Esophagus mucosa (tissue), 1 donor: ENCODE measurements at regions not wholly inside any gene's neighbourhood (a gene's known extent, or its start where the extent isn't known, plus 50 kb on each side); places are given as distances from the start of the nearest gene placed in this dataset.
A peak's percentile ranks its signal among the peaks of the same experiment; 100 is the strongest.

Experiments used
- ATAC-seq: fragments of 200-7000 bp; cut with Tn5 transposase; one replicate; pipeline ENCODE4 v1.9.1; 2020
- donor health status: DM: yes; HTN: yes; CAD: no.

DNA sequence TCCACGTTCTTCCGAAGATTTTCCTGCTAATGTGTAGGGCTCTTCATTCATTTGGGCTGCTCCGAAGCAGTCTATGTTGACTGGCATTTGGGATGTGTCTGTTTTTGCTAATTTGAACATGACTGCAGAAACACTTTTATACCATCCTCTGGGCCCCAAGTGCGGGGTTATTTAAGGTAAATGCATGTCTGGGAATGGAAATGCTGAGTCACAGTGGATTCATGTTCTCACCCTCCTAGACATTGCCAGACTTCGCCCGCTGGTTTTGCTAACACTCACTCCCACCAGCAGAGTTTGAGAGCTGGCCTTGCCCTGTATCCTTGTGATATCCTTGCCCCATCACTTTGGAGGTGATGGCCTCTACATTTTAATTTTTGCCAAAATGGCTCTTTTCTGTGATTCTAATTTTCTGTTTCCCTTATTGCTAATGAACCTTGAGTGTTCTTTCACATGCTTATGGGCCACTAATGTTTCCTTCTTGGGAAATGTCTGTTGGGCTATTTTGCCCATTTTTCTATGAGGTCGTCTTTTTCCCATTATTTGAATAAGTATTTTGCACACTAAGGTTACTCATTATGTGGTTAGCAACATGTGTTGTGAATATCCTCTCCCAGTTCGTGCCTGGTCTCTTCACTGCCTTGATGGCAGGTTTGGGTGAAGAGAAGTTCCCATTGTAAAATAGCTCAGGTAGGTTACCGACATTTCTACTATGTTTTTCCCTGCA lies 204.1 kb downstream of the GLI2 start:
- no peak for ATAC-seq

DNA sequence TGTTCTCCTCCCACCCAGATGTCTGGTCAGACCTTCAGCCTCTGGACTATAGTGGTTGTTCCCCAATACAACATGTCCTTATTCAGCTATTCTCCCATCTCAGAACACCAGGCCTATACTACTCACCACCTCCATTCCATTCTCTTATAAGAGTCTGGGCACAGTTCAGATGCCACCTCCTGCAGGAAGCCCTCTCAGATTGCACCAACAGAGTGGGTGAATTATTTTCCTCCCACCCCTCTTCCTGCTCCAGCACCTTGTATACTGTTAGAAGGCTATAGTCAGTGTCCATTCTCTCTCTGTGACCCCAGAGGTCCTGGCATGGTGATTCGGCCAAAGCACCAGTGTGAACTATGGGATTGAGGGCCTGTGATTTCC lies 204.6 kb downstream of the GLI2 start:
- no peak for ATAC-seq

DNA sequence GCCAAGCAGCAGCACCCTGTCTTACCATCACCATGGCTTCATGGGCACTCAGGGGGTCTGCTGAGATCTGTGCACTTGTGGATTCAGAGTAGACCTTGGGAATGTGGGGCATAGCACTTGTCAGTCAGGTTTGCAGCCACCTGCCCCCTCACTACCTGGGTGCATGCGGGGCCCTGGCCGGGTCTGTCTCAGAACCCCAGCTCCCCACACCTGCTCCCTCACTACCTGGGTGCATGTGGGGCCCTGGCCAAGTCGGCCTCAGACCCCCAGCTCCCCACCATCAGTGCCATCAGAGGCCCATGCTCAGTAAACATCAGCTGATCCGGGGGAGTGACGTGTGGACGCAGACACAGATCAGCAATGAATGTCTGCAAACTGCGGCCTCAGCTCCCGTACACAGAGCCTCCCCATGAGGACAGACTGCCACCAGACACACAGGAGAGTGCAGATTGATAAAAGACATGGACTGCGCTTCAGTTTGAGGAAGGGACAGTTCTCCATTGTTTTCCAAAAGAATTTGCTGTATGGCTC lies 205.1 kb downstream of the GLI2 start:
- no peak for ATAC-seq

DNA sequence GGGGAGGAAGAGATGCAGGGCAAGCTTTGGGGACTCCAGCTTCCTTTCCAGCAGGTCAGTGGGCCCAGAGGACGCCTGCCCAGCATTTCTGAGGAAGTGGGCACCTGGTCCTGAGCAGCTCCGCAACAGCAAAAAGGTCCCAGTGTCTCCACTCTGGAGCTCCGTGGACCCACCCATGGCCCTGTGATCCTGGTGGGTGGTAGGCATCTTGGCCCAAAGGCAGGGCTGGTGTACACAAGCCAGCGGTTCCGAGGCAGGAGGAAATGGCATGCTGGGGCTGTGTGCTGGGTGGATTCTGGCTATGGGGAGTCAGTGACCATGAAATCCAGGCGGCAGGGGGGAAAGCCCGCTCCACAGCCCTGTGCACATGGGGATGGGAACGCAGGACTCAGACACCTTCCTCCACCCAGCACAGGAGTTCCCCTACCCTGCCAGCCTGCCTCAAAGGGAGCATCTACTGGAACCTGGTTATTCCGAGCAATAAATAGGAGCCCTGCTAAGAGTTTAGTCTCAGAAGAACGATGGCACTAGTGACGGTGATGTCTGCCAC lies 206.0 kb downstream of the GLI2 start:
- peak; percentile 16 for ATAC-seq

DNA sequence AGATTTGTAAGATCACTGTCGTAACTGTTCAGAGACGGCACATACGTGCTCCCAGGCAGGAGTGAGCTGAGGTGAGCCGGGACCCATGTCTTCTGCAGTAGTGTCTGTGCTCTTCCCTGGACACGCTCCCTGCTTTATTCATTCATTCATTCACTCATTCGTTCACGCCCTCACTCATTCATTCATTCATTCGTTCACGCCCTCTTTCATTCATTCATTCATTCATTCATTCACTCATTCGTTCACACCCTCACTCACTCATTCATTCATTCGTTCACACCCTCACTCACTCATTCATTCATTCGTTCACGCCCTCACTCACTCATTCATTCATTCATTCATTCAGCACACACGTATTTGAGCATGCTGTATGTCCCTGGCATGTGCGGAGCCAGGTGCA lies 207.0 kb downstream of the GLI2 start:
- ATAC-seq, result no peak

DNA sequence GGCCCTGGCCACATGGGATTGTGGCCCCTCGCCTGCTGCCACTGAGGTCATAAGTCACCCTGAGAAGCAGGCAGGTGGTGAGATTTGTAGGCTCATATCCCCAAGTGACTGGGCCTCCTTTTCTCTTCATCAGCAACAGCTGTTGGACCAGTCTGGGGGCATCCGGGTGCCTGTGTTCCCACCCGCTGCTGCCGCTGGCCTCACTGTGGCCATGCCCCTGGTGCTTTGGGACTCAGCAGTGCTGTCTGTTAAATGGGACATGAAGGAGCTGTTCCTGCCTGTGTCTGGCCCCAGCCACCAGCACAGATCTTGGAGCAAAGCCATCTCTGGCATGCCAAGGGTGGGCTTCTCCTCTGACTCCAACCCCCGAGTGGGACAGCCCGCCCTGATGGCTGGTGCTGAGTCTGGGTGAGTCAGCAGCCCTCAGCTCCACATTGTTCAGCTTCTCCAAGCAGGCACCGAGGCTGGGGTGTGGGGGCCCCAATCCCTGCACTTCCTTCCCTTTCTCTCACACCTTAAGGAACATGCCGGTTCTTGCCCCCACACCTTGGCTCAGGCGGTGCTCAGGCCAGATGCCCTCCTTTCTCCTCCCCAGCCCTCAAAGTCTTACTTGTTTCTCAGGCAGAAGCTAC lies 207.9 kb downstream of the GLI2 start:
- peak; percentile 79 for ATAC-seq

DNA sequence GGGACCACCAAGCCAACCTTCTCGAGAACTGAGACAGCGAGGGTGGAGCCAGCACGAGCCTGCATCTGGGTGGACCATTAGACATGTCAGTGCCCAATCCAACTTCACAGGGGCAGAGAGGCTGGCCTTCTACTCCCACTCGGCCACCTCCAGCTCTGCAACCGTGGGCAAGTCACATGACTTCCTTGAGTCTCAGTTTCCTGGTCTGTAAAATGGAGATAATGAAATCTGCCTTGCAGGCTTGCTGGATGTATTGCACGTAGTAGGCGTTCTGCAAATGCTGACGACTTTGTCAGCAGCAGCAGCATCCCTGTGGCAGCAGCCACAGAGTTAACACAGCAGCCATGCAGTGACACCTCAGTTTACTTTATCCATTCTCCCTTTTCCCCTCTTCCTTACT lies 208.9 kb downstream of the GLI2 start:
- ATAC-seq, result no peak

DNA sequence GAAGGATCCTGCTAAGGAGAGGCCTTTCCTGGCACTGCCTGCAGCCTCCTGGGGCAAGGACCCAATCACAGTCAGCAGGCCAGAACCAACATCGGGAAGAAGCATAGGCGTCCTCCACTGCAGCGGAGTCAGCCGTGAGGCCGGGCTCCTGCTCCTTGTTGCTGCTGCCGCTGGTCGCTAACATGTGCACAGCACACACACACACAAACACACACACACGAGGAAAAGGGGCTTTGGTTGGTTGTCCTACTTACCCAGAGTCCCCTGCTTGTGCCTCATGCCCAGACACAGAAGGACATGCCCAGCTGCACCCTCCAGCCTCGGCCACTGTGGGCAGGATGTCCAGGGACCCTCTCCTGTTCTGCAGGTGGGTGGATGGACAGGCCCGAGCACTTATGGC lies 209.4 kb downstream of the GLI2 start:
- no peak for ATAC-seq

DNA sequence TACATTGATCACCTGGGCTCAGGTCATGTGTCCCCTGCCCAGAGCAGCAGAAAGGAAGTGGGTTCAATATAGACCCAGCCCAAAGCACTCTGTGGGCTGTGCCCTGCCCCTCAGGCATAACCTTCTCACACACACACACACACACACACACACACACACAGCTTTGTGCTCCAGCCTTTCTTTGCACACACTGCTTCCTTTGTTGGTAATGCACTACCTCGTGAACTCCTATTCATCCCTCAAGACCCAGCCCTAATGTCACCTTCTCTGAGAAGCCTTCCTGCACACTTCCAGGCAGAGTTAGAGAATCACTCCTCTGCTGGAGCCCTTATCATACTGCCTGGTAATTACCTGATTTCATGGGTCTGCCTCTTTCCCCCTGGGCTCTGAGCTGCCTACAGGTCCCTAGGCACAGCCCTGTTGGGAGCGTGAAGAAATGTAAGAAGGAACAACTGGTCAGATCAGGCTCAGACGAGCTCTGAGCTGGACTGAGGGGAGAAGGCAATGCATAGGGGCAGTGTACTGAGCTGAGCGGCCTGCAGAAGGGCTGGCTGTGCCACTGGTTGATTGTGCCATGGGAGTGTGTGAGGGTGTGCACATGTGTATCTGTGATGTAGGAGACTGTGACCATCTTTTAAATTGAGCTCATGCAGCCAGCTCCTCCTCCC lies 210.3 kb downstream of the GLI2 start:
- ATAC-seq, result no peak

DNA sequence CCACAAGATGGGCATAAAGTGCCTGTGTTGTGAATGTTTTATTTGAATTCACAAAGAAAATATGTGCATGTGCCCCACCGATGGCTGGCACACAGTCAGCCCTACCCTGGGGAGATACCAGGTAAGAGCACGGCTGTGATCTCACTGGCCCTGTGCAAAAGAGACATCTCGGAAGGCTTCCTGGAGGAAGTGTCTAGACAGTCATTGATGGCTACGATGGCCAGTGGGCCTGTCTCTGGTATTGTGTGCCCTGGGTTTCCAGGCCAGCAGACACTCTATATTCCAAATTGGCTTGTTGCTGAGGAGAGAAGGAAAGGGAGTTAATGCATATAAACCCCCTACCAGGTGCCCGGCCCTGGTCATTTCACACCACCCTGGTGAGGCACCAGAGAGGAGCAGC lies 211.7 kb downstream of the GLI2 start:
- ATAC-seq, result no peak

DNA sequence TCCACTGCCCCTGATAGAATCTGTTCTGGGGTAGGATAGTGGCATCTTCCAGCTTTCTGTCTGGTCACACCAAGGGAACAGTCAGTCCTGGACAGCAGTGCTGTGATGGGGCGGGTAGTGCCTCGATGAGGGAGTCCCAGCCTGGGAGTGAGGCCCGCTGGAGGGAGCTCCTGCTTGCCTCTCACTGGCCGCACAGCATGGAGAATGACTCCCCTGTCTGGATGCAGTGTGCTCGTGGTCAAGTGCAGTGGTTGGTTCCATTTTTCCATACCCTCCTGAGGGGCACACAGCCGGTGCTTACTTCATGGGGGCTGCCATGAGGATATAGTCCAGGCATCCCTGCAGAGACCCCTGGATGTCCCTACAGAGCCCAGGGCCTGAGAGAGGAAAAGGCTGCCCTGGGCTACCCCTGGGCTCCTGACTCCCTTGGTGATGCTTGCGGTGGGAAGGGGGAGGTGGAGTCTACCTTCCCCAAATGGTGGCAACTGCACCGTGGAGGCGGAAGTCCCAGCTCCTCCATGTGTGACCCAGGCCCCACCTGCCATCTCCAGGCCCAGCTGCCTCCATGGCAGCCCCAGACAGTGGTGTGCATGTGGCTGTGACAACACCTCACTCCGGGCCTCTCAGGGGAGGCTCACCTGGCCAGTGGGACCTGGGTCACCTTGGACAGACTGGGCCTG lies 212.5 kb downstream of the GLI2 start:
- no peak for ATAC-seq

DNA sequence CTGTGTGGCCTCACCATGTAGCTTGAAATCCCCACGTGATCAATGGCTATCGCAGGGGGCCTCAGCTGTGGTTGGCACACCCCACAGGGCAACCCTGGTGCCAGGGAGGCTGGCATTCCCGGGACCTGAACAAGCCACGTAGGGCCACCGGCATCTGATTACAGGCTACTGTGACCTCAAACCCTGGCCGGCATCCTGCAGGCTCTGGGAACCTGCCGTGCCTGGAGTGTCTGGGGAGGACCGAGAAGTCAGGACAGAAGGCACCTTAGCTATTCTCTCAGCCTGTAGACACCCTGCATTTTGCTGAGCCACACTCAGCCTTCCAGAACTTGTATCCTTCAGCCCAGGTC lies 213.0 kb downstream of the GLI2 start:
- ATAC-seq, result no peak

DNA sequence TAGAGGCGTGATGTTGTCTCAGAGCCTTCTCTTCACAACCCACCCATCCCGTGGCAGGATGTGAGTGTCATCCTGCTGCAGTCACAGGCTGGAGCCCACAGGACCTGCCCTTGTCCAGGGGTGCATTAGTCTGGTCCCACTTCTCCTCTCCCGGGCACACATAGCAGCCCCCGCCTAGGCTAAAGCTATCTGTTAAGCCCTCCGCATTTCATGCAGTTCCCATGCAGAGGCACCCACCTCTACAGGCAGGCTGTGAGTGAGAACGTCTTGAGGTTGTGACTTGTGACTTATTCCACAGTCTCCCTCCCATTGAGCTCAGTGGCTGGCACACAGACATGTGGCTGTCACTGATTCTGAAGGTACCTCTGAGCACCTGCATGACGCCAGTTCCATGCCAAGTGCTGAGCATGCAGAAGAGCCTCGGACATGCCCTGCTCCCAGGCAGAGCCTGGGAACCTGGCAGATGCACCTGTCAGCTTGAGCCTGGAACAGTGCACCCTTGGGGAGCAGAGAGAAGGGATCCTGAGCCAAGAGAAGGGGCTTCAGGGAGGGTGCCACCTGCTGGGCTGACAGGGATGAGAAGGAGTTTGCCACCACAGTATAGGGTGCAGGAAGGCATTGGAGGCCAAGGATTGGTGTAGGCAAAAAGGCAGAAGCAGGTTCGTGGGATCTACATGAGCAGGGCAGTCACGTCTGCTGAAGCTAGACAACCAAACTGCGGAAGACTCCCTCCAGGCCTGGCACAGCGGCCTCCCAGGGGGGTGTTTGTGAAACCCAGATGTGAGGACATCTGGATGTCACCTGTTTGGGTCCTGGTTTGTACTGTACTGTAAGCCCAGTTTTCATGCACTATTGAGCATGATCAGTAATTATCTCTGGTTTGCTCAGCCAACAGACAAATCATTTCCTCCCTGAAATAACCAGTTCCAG lies 213.6 kb downstream of the GLI2 start:
- ATAC-seq, result peak; percentile 39

DNA sequence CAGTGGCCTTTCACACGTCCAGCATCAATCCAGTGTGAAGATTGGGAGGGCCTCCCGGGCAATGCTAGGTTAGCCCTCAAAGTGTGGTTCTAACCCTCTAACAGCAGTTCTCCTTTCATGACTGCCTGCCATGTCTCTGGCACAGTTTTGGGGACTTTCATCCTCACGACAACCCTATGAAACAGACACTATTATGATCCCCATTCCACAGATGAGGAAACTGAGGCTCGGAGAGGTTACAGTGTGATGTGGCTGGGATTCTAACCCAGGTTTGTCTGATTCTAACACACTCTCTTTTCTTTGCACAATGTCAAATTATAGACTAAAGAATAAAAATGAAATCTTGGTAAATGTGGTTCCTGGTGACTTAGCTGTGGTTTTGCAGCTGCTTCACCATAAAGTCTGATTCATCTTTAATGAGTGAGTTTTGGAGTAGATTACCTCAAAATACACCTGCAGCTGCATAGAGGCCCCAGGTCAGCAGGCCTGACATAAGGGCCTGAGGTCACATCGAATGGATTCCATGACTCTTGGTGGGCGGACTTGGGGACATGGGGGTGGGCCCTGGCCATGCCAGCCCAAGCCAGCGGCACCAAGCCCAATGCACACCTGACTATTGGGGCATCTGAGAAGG lies 214.4 kb downstream of the GLI2 start:
- ATAC-seq, result no peak

DNA sequence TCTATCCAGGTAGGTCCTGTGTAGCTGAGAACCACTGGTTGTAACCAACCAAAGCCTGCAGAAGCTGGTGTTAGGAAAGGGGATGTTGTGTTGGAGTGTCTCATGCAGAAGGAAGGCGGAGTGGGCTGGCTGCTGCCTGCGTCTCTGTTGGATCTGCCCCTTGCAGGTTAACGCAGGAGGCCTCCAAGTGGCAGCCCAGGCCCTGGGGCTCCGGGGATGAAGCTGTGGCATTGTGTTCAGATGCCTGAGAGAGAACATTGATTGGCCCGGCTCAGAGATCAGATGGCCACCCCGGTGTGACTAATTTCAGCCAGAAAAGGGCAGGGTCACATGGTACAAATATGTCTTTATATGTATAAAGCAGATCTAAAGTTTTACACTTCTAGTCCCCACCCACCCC lies 216.0 kb downstream of the GLI2 start:
- no peak for ATAC-seq

DNA sequence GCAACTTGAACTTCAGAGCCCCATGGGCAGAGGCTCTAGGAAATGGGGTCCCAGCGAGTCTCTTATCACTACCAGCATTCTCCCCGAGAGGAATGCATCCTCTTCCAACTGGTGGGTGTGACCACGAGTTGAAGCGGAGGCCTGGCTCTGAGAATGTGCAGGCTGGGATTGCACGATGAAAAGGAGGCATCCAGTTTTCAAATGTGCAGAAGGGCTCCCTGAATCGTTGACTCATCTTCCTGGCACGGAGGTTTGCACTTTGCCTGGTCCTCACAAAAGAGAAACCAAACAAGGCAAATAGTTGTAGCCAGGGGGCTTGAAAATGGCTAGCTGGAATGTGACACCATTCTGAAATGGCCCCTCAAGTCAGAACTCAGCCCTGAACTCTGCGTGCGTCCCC lies 216.7 kb downstream of the GLI2 start:
- ATAC-seq, result no peak

DNA sequence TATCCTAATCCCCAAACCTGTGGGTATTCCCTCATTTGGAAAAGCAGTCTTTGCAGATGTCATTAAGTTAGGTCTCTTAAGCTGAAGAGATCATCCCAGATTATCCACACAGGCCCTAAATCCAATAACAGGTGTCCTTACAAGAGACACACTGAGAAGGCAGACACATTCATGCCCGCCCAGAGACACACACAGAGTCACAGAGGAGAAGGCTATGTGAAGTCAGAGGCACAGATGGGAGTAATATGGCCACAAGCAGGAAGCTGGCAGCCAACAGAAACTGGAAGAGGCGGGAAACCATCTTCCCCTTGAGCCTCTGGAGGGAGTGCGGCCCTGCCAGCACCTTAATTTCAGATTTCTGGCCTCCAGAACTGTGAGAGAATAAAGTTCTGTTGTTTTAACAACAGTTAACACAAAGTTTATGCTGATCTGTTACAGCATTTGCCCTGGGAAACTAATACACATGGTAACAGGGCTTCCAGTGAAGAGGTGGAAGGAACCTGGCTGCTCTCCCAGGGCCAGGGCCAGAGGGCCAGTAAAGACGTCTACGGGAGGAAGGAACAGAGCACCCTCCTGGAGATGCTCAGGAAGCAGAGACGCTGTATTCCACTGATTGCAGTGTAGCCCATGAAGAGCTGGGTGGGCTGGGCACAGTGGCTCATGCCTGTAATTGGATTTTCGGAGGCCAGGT lies 217.5 kb downstream of the GLI2 start:
- no peak for ATAC-seq

DNA sequence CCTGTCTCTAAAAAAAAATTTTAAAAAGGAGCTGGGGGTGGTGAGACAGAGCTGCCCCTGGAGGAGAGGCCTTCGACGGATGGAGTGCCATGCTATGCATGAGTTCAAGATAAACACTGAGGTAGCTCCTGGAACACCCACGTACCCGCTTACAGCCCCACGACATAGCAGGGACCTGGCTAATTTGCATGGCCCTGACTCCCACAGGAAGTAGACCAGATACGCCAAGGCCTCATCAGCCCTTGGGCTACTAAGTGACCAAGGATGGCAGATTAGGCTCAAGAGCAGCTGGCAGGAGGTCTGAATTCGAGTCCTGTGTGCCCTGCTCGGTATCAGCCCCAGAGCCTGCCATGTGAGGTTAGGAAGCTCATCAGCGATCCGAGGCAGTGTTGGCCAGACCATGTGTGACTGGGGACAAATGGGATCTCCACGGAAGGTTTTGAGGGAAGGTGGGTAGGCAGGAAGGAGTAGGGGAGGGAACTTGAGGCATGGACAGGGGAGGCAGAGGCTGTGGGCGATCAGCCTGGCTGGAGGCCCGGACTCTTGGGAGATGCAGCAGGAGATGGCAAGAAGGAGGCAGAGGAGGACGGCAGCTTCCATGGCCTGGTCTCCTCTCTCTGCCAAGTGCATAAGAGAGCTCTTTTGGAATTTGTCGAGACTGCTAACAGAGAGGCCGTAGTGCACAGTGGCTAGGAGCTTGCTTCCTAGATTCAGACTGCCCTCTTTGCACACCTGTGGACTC lies 218.3 kb downstream of the GLI2 start:
- no peak for ATAC-seq

DNA sequence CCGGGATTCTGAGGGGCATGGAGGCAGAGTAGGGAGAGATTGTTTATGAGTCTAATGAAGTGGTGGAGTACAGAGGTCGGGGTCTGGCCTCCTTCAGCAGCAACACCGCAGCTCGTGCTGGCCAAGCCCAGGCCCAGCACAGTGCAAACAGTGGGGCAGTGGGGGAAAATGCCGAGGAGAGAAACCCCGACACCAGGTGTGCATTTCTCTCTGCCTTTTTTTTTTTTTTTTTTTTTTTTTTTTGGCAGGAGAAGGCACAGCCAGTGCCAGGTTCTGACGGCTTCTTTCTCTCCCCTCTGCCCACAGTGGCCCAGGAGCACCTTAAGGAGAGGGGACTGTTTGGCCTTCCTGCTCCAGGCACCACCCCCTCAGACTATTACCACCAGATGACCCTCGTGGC lies 219.3 kb downstream of the GLI2 start:
- ATAC-seq, result no peak

DNA sequence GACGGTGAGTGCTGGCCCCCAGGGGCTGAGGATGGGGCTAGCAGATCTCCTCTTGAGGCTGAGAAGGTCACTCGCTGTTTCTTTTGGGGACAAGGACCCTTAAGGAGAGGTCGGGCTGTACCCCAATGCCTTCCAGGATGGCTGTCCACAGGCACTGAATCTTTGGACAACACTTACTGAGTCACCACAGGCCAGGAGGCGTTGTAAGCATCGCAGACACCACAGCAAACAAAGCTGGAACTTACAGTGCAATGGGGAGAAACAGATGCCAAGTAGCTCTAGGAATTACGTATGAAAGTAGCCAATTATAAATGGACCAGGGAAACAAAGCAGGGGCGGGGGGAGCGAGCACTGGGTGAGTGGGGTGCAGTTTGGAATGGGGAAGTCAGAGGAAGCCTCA lies 219.8 kb downstream of the GLI2 start:
- no peak for ATAC-seq
